ENCODE measurements at regions not wholly inside any gene's neighbourhood (a gene's known extent, or its start where the extent isn't known, plus 50 kb on each side); places are given as distances from the start of the nearest gene placed in this dataset.

GRCh38 chr4:10811991-10812390 lies 127.4 kb upstream of the CLNK start (continued):
- no peak for TF ChIP-seq MEF2A (IDR thresholded peaks at IDR 0.05; ENCODE audit: borderline replicate concordance, low read depth)

DNA sequence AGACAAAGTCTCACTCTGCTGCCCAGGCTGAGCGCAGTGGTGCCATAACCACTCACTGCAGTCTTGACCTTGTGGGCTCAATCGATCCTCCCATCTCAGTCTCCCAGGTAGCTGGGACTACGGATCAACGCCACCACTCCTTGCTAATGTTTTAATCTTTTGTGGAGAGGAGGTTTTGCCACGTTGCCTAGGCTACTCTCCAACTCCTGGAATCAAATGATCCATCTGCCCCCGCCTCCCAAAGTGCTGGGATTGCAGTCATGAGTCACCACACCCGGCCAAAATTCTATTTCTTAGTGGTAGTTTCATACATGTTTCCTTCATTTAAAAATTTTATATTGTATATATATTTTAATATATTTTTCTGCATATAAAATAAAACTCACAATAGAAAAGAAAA lies 125.8 kb upstream of the CLNK start:
- H3F3A ChIP-seq (replicated peaks; ENCODE audit: insufficient read depth), result no peaks in the 10 kb centered on the region
- no peak overlapping the region for H3K27ac ChIP-seq (ENCODE audit: low read depth in 2 of 2, low read length in 1 of 2)
- no peaks in the 10 kb centered on the region for H3K4me1 ChIP-seq (ENCODE audit: control insufficient read depth in 1 of 2, insufficient read depth in 2 of 2, low read depth in 1 of 2, low read length in 1 of 2)
- no peak overlapping the region for H2AFZ ChIP-seq (ENCODE audit: low read depth)
- no peak for TF ChIP-seq EZH2phosphoT487 (IDR thresholded peaks at IDR 0.05; ENCODE audit: borderline replicate concordance, low read depth)
- TF ChIP-seq, protein P1, sequence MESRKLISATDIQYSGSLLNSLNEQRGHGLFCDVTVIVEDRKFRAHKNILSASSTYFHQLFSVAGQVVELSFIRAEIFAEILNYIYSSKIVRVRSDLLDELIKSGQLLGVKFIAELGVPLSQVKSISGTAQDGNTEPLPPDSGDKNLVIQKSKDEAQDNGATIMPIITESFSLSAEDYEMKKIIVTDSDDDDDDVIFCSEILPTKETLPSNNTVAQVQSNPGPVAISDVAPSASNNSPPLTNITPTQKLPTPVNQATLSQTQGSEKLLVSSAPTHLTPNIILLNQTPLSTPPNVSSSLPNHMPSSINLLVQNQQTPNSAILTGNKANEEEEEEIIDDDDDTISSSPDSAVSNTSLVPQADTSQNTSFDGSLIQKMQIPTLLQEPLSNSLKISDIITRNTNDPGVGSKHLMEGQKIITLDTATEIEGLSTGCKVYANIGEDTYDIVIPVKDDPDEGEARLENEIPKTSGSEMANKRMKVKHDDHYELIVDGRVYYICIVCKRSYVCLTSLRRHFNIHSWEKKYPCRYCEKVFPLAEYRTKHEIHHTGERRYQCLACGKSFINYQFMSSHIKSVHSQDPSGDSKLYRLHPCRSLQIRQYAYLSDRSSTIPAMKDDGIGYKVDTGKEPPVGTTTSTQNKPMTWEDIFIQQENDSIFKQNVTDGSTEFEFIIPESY (IDR thresholded peaks at IDR 0.05; ENCODE audit: borderline replicate concordance, low read depth), result no peak
- H3K9me2 ChIP-seq, result no peaks in the 10 kb centered on the region
- DNase-seq, result no peak
- no peaks in the 10 kb centered on the region for H3K27me3 ChIP-seq (ENCODE audit: insufficient read depth)
- H4K20me1 ChIP-seq (ENCODE audit: insufficient read depth), result no peaks in the 10 kb centered on the region
- no peaks in the 10 kb centered on the region for H3K79me2 ChIP-seq (ENCODE audit: insufficient read depth)
- no peak overlapping the region for H3K9ac ChIP-seq
- no peaks in the 10 kb centered on the region for H3K9me3 ChIP-seq
- 2% methylated on average over 7 of the region's 7 CpGs for WGBS (ENCODE audit: low lambda C conversion rate)
- H3K36me3 ChIP-seq (replicated peaks in 1 of 2; ENCODE audit: control insufficient read depth in 1 of 2, insufficient read depth in 2 of 2, low read length in 1 of 2), result no peaks in the 10 kb centered on the region
- H3K4me2 ChIP-seq, result no peak overlapping the region
- ChIA-PET CTCF (no interaction called here), POLR2A (no interaction called here)
- H3K4me3 ChIP-seq (ENCODE audit: low read depth in 2 of 2, low read length in 1 of 2), result no peak overlapping the region

GRCh38 chr4:10809905-10810304 lies 125.3 kb upstream of the CLNK start:
- Histone ChIP-seq H3K9me2 (no peaks in the 10 kb centered on the region), H3K27ac (ENCODE audit: low read depth in 2 of 2, low read length in 1 of 2) (no peak overlapping the region), H3K4me3 (ENCODE audit: low read depth in 2 of 2, low read length in 1 of 2) (no peak overlapping the region), H2AFZ (ENCODE audit: low read depth) (no peak overlapping the region), H3K9me3 (no peaks in the 10 kb centered on the region), H3F3A (replicated peaks; ENCODE audit: insufficient read depth) (no peaks in the 10 kb centered on the region), H3K36me3 (replicated peaks in 1 of 2; ENCODE audit: control insufficient read depth in 1 of 2, insufficient read depth in 2 of 2, low read length in 1 of 2) (no peaks in the 10 kb centered on the region), H4K20me1 (ENCODE audit: insufficient read depth) (no peaks in the 10 kb centered on the region), H3K4me1 (ENCODE audit: control insufficient read depth in 1 of 2, insufficient read depth in 2 of 2, low read depth in 1 of 2, low read length in 1 of 2) (no peaks in the 10 kb centered on the region), H3K79me2 (ENCODE audit: insufficient read depth) (no peaks in the 10 kb centered on the region), H3K27me3 (ENCODE audit: insufficient read depth) (no peaks in the 10 kb centered on the region), H3K4me2 (no peak overlapping the region), H3K9ac (no peak overlapping the region)
- POLR2A ChIA-PET, result no interaction called here
- no peak for DNase-seq
- WGBS (ENCODE audit: low lambda C conversion rate), result 0% methylated on average over 3 of the region's 3 CpGs
- TF ChIP-seq FOXJ3 (CRISPR knock-in tag; IDR thresholded peaks at IDR 0.05) (no peak), TEAD4 (IDR thresholded peaks at IDR 0.05; ENCODE audit: borderline replicate concordance, insufficient read depth) (no peak), ELF1 (IDR thresholded peaks at IDR 0.05) (no peak), PBX3 (IDR thresholded peaks at IDR 0.05) (no peak), TCF12 (IDR thresholded peaks at IDR 0.05) (no peak), RXRA (IDR thresholded peaks at IDR 0.05; ENCODE audit: borderline replicate concordance, low read depth) (no peak), REST (IDR thresholded peaks at IDR 0.05; ENCODE audit: low read depth, low read length) (no peak), IRF3 (IDR thresholded peaks at IDR 0.05; ENCODE audit: low read depth, low read length) (no peak), SIN3A (IDR thresholded peaks at IDR 0.05; ENCODE audit: borderline replicate concordance, low read depth, low read length) (no peak), JUND (IDR thresholded peaks at IDR 0.05) (no peak), EZH2phosphoT487 (IDR thresholded peaks at IDR 0.05; ENCODE audit: borderline replicate concordance, low read depth) (no peak), USF1 (IDR thresholded peaks at IDR 0.05; ENCODE audit: borderline replicate concordance, low read depth) (no peak), GATA2 (CRISPR knock-in tag; IDR thresholded peaks at IDR 0.05) (no peak)
- TF ChIP-seq, protein P2, sequence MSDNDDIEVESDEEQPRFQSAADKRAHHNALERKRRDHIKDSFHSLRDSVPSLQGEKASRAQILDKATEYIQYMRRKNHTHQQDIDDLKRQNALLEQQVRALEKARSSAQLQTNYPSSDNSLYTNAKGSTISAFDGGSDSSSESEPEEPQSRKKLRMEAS (IDR thresholded peaks at IDR 0.05; ENCODE audit: low read depth), result no peak
- TF ChIP-seq, protein P3, sequence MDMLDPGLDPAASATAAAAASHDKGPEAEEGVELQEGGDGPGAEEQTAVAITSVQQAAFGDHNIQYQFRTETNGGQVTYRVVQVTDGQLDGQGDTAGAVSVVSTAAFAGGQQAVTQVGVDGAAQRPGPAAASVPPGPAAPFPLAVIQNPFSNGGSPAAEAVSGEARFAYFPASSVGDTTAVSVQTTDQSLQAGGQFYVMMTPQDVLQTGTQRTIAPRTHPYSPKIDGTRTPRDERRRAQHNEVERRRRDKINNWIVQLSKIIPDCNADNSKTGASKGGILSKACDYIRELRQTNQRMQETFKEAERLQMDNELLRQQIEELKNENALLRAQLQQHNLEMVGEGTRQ (IDR thresholded peaks at IDR 0.05; ENCODE audit: borderline replicate concordance, low read depth, low read length), result no peak
- CTCF ChIA-PET, result no interaction called here

Data from SK-N-SH (cell line).